Inferior parietal cortex (tissue), 1 donor: ENCODE measurements at regions not wholly inside any gene's neighbourhood (a gene's known extent, or its start where the extent isn't known, plus 50 kb on each side); places are given as distances from the start of the nearest gene placed in this dataset.

ENCODE experiments used
- DNase-seq: peaks from one replicate; pipeline ENCODE4 v3.0.0-alpha.2; 2016; ENCODE audit errors: extremely low spot score

- no peak for DNase-seq
These were observed 682.9 kb upstream of the ADAMTS5 start for GRCh38 chr21:27649762-27650161.

DNA sequence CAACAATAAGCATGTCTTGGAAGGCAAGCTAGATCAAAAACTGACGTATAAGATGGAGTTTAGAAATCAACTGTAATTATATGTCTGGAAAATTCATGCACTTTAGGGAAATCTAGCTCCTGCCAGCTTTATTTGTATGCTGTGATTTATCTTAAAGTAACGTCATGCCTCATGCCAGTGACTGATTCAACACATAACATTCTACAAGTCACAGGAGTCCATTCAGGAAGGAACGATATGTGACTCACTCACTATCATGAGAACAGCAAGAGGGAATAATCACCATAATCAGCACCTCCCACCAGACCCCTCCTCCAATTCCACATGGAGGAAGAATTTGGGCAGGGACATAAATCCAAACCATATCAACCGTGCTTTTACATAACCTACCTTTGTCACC, 682.4 kb upstream of the ADAMTS5 start:
- DNase-seq, result no peak

DNA sequence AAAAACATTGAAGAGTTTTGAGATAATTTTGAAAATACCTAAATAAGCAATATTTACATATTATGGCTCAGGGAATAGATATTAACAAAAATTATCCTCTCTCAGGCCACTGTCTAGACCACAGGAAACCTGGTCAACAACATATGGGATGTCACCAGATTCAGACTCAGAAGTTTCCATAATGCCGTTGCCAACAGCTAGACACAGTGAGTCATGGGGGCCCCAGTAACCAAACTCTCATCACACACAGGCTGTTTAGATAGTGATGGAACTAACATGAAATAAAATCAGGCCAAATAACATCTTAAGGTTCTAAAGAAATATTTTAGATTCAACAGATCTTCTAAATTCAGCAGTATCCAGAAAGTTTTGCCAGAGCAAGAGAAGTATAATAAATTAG, 681.7 kb upstream of the ADAMTS5 start:
- no peak for DNase-seq

GRCh38 chr21:27647921-27648320, 681.0 kb upstream of the ADAMTS5 start:
- no peak for DNase-seq

DNA sequence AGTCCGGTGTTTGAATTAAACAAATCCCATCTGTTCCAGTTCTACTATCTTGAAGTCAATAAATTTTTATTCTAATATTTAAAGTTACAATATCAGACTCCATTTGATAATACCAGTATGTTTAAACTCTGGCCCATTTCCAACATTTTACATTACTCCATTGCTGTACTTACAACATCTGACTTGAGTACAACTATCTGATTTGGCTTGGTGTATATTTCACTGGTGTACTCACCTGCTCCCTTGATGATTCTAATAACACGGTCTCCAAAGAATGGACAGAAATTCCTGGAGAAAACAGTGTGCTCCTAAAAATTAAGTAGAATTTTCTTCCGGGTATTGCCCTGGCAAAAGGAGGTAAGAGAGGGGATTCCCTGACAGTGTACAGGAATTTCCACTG, 680.5 kb upstream of the ADAMTS5 start:
- DNase-seq, result no peak

DNA sequence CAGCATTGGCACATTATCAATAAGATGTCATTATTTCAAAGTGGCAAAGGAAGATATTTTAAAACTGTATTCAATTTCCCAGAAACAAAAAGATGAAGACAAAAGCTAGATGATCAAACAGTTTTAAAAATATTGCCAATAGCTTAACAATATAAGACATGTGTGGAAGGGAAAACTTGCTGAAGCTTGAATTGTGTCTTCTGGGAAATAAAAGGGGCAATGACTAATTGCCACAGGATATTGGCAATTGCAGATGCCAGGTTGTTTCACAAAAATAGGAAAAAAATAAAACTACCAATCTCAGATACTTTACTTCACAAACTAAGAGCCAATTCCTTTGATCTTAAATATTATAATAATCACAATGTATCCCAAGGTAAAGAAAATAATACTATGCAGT, 679.8 kb upstream of the ADAMTS5 start:
- DNase-seq, result no peak

DNA sequence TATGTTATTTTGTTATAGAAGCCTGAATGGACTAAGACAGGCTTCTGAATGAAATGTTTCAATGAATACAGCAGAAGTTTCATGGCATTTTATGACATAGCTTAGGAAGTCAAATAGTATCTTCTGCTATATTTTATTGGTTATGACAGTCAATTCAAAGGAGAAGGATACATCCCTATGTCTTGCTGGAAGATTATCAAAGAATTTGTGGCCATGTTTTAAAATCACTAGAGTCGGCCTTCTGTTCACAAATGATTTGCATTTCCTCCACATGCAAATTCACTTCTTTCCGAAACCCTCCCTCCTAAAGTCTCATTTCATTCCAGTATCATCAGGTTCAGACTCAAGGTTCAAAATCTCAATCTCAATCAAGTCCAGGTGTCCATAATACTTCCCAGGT, 679.2 kb upstream of the ADAMTS5 start:
- no peak for DNase-seq

DNA sequence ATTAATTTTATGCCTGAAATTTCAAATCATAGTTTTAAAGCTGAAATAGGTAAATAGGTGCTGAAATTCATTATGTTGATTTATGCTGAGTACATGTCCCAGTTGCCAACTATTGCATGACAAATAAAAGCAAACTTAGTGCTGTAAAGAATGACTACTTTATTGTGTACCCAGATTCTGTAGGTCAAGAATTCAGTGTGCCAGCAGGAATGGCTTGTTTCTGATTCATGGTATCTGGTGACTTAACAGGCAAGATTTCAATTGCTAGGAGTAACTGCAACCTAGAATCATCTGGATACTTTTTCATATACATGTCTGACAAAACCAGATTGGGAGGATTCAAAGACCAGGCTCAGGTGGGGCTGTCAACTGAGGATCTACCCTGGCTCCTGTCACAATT, 678.4 kb upstream of the ADAMTS5 start:
- DNase-seq, result no peak

- DNase-seq, result no peak
These were observed 676.4 kb upstream of the ADAMTS5 start for GRCh38 chr21:27643326-27643725.

GRCh38 chr21:27639286-27639685, 672.4 kb upstream of the ADAMTS5 start:
- no peak for DNase-seq

- no peak for DNase-seq
These were observed 669.8 kb upstream of the ADAMTS5 start for GRCh38 chr21:27636656-27637055.

GRCh38 chr21:27633631-27634030, 666.7 kb upstream of the ADAMTS5 start:
- no peak for DNase-seq

DNA sequence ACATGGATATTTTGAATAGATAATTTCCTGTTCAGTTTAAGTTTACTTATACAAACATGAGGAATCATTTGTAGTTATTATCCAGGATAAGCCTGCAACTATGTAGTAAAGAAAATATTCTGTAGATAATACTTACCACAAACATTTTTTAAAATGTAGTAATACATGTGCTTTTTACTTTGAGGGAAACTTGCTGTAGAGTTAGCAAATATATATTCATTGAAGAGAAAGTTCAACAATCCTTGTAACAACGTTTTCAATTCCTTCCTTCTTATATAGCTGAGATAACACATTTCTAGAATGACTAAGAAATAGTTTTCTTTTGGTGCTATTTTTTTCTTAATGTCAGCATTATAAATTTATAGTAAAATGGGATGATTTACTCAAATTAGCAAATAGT, 664.6 kb upstream of the ADAMTS5 start:
- DNase-seq, result no peak

GRCh38 chr21:27622631-27623030, 655.7 kb upstream of the ADAMTS5 start:
- no peak for DNase-seq

GRCh38 chr21:27614231-27614630, 647.3 kb upstream of the ADAMTS5 start:
- DNase-seq, result no peak

DNA sequence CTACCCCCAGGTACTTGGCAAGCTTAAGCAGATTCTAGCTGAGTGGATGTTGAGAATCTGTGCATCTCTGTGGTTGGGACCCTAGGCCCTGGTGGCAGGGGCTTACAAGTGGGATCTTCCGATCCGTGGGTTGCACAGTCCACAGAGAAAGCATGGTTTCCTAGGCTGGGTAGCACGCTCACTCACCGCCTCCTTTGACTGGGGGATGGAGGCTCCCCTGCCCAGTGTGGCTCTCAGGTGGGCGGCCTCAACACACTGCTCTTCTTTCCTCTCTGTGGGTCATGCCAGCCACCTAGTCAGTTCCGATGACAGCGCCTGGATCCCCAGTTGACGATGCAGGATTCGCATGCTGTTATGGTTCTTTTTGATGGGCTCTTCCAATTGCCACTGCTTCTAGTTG, 639.5 kb upstream of the ADAMTS5 start:
- no peak for DNase-seq

GRCh38 chr21:27596196-27596595, 629.3 kb upstream of the ADAMTS5 start:
- no peak for DNase-seq

- DNase-seq, result no peak
These were observed 628.8 kb upstream of the ADAMTS5 start for GRCh38 chr21:27595716-27596115.

- DNase-seq, result no peak
These were observed 623.4 kb upstream of the ADAMTS5 start for GRCh38 chr21:27590271-27590670.

- no peak for DNase-seq
These were observed 622.9 kb upstream of the ADAMTS5 start for GRCh38 chr21:27589781-27590180.

DNA sequence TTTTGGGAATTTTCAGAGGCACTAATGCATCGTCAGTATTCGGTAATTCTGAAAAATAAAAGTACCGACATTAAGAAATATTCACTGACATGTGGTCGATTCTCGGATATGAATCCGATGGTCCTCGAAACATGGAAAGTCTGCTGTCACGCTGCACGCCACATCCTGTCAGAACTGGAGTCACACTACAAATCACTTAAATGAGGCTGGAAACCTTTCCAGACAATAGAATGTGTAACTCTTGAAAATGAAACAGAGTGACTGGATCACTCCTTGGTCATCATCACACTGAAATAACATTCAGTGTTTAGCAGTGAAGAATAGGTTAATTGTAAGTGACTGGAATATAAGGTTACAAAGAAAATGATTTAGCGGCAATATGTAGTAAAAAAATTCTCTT, 620.1 kb upstream of the ADAMTS5 start:
- no peak for DNase-seq

DNA sequence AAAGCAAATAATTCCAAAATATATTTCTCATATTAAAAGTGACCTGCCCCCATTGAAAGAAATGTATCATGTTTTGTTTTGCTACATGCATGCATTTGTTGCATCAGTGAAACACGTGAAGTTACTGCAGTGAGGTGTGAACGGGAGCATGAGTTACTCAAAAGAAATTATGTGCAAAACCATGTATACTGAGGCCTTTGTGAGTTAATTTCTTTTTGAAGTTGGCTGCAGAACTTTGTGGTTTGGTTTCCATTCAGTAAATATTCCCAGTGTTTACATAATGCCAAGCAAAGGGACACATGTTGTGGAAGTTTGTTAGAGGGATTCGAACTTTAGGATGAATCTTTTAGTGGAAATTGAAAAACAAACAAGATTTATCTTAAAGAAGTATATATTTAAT, 619.4 kb upstream of the ADAMTS5 start:
- no peak for DNase-seq

- no peak for DNase-seq
These were observed 617.4 kb upstream of the ADAMTS5 start for GRCh38 chr21:27584256-27584655.

DNA sequence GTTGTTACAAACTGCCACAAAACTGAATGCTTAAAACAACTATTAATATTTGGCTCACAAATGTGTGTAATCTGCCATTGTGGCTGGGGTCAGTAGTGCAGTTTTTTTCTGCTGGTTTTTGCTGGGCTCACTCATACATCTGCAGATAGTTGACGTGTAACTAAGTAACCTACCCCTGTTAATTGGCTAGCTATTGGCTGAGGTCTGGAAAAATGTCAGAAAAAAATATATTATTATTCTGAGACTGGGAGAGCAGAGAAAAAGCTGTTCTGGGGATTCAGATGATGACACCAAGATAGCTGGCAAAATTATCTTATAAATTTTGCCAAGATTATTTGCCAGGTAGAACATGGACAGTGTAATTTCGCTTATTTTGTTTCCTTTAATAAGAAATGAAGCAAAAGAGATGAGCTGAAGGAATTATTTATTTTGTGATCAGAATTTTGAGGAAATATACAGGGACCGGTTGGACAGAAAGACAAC, 616.1 kb upstream of the ADAMTS5 start:
- no peak for DNase-seq
